Cardiac septum (tissue), 1 donor: ENCODE measurements at regions not wholly inside any gene's neighbourhood (a gene's known extent, or its start where the extent isn't known, plus 50 kb on each side); places are given as distances from the start of the nearest gene placed in this dataset.

ENCODE experiments used
- DNase-seq: peaks from one replicate; pipeline ENCODE4 v3.0.0-alpha.2; 2020; ENCODE audit warnings: low spot score
- intact Hi-C: fragments of 100-400 bp; cut with DNase I; formaldehyde crosslinking; loops from one replicate; pipeline ENCODE4 v1.14.0; 2022
- donor health status: DM: no; HTN: no; CAD: no.

- no peak for DNase-seq
- intact Hi-C loops = no loop called here
Observed at GRCh38 chr4:141565379-141566089, 70.8 kb upstream of the IL15 start.

- no peak for DNase-seq
- intact Hi-C loops = no loop called here
Observed at GRCh38 chr4:141567326-141567915, 69.0 kb upstream of the IL15 start.

- intact Hi-C loops = no loop called here
- DNase-seq = no peak
Observed at GRCh38 chr4:141569141-141569540, 67.2 kb upstream of the IL15 start.

- no peak for DNase-seq
- intact Hi-C loops = no loop called here
Observed at GRCh38 chr4:141570290-141570689, 66.1 kb upstream of the IL15 start.

- intact Hi-C loops = no loop called here
- DNase-seq = no peak
Observed at GRCh38 chr4:141571362-141571761, 65.0 kb upstream of the IL15 start.

- DNase-seq = no peak
- intact Hi-C loops = no loop called here
Observed at GRCh38 chr4:141571793-141572192, 64.6 kb upstream of the IL15 start.

- no peak for DNase-seq
- intact Hi-C loops = no loop called here
Observed at GRCh38 chr4:141573678-141574077, 62.7 kb upstream of the IL15 start.

GRCh38 chr4:141575884-141576283 lies 60.5 kb upstream of the IL15 start:
- DNase-seq = no peak
- intact Hi-C loops = no loop called here

GRCh38 chr4:141576585-141577110 lies 59.7 kb upstream of the IL15 start:
- intact Hi-C loops = no loop called here
- no peak for DNase-seq

GRCh38 chr4:141578451-141578850 lies 57.9 kb upstream of the IL15 start:
- DNase-seq = no peak
- intact Hi-C loops = no loop called here

- intact Hi-C loops = no loop called here
- DNase-seq = no peak
Observed at GRCh38 chr4:141580523-141580922, 55.9 kb upstream of the IL15 start.
